ENCODE measurements at regions not wholly inside any gene's neighbourhood (a gene's known extent, or its start where the extent isn't known, plus 50 kb on each side); places are given as distances from the start of the nearest gene placed in this dataset.

GRCh38 chr5:33160871-33161270 lies 279.9 kb upstream of the TARS1 start:
- H3K18ac ChIP-seq (ENCODE audit: low read length), result no peak overlapping the region

DNA sequence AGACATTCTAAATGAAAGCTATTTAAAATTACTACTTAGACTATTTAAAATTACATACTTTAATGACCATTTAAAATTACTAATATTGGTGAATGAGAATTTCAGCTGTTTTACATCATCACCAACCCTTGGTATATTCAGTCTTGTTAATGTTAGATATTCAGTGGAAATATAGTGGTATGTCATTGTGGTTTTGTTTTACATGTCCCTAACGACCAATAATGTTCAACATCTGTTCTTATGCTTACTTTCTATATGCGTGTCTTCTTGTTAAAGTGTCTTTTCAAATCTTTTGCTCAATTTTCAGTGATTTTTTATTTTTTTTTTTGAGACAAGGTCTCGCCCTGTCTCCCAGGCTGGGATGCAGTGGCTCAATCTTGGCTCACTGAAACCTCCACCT lies 279.3 kb upstream of the TARS1 start:
- no peak overlapping the region for H2BK12ac ChIP-seq (ENCODE audit: low read length)
- H3K14ac ChIP-seq (ENCODE audit: low read length), result no peak overlapping the region
- H3K18ac ChIP-seq (ENCODE audit: low read length), result no peak overlapping the region
- no peaks in the 10 kb centered on the region for H3K79me1 ChIP-seq (ENCODE audit: low read depth, low read length)
- no peak overlapping the region for H3K27ac ChIP-seq (replicated peaks; ENCODE audit: low read length)
- no peak overlapping the region for H2BK5ac ChIP-seq (ENCODE audit: low read length)
- no peak overlapping the region for H2AFZ ChIP-seq (ENCODE audit: low read length)
- H3K4me1 ChIP-seq (ENCODE audit: control insufficient read depth in 2 of 2, insufficient read depth in 1 of 2, low read depth in 1 of 2, low read length in 2 of 2), result no peaks in the 10 kb centered on the region
- H3K9ac ChIP-seq (ENCODE audit: low read depth, low read length, poor library complexity), result no peak overlapping the region
- H3K36me3 ChIP-seq (replicated peaks in 1 of 2; ENCODE audit: control insufficient read depth in 2 of 2, insufficient read depth in 2 of 2, low read length in 2 of 2), result no peaks in the 10 kb centered on the region
- no peak overlapping the region for H3K4ac ChIP-seq (ENCODE audit: low read length)
- WGBS, 2 donors (ENCODE audit: extremely low coverage in 2 of 2, insufficient read length in 2 of 2, insufficient replicate concordance in 1 of 2), result no CpG with 5 or more reads among the region's 3 CpGs
- no peak overlapping the region for H2AK5ac ChIP-seq (ENCODE audit: low read depth, low read length)
- H2BK120ac ChIP-seq (ENCODE audit: low read depth, low read length), result no peak overlapping the region
- no peak overlapping the region for H3K23ac ChIP-seq (ENCODE audit: low read depth, low read length, poor library complexity)
- H3K4me3 ChIP-seq (ENCODE audit: low read length in 2 of 2), result no peak overlapping the region
- no peak overlapping the region for H4K91ac ChIP-seq (ENCODE audit: low read depth, low read length, poor library complexity)
- H3K27me3 ChIP-seq (ENCODE audit: control insufficient read depth in 3 of 3, insufficient read depth in 3 of 3, low read depth in 1 of 3, low read length in 3 of 3), result no peaks in the 10 kb centered on the region
- no peaks in the 10 kb centered on the region for H3K9me3 ChIP-seq (replicated peaks in 1 of 2; ENCODE audit: control insufficient read depth in 2 of 2, insufficient read depth in 1 of 2, low read depth in 1 of 2, low read length in 2 of 2)
- H4K8ac ChIP-seq (ENCODE audit: low read depth, low read length), result no peak overlapping the region
- H2BK15ac ChIP-seq (ENCODE audit: low read length), result no peak overlapping the region
- H3K4me2 ChIP-seq (ENCODE audit: insufficient read depth, low read length, poor library complexity, severe bottlenecking), result no peak overlapping the region
- DNase-seq (ENCODE audit: low spot score), result no peak

More at GRCh38 chr5:33160871-33161270, 279.9 kb upstream of the TARS1 start:
- no peak overlapping the region for H2AFZ ChIP-seq (ENCODE audit: low read length)
- H3K4ac ChIP-seq (ENCODE audit: low read length), result no peak overlapping the region
- H3K23ac ChIP-seq (ENCODE audit: low read depth, low read length, poor library complexity), result no peak overlapping the region
- no peak overlapping the region for H4K8ac ChIP-seq (ENCODE audit: low read depth, low read length)
- H3K9ac ChIP-seq (ENCODE audit: low read depth, low read length, poor library complexity), result no peak overlapping the region
- no peaks in the 10 kb centered on the region for H3K4me1 ChIP-seq (ENCODE audit: control insufficient read depth in 2 of 2, insufficient read depth in 1 of 2, low read depth in 1 of 2, low read length in 2 of 2)
- H3K14ac ChIP-seq (ENCODE audit: low read length), result no peak overlapping the region
- no peak overlapping the region for H3K4me2 ChIP-seq (ENCODE audit: insufficient read depth, low read length, poor library complexity, severe bottlenecking)
- H3K27ac ChIP-seq (replicated peaks; ENCODE audit: low read length), result no peak overlapping the region
- no peak overlapping the region for H2BK5ac ChIP-seq (ENCODE audit: low read length)
- WGBS, 2 donors (ENCODE audit: extremely low coverage in 2 of 2, insufficient read length in 2 of 2, insufficient replicate concordance in 1 of 2), result no CpG with 5 or more reads among the region's 2 CpGs
- H3K4me3 ChIP-seq (ENCODE audit: low read length in 2 of 2), result no peak overlapping the region
- H3K9me3 ChIP-seq (replicated peaks in 1 of 2; ENCODE audit: control insufficient read depth in 2 of 2, insufficient read depth in 1 of 2, low read depth in 1 of 2, low read length in 2 of 2), result no peaks in the 10 kb centered on the region
- no peak overlapping the region for H2AK5ac ChIP-seq (ENCODE audit: low read depth, low read length)
- H3K36me3 ChIP-seq (replicated peaks in 1 of 2; ENCODE audit: control insufficient read depth in 2 of 2, insufficient read depth in 2 of 2, low read length in 2 of 2), result no peaks in the 10 kb centered on the region
- no peak overlapping the region for H2BK12ac ChIP-seq (ENCODE audit: low read length)
- H3K79me1 ChIP-seq (ENCODE audit: low read depth, low read length), result no peaks in the 10 kb centered on the region
- no peak overlapping the region for H2BK120ac ChIP-seq (ENCODE audit: low read depth, low read length)
- H4K91ac ChIP-seq (ENCODE audit: low read depth, low read length, poor library complexity), result no peak overlapping the region
- H2BK15ac ChIP-seq (ENCODE audit: low read length), result no peak overlapping the region
- DNase-seq (ENCODE audit: low spot score), result no peak
- H3K27me3 ChIP-seq (ENCODE audit: control insufficient read depth in 3 of 3, insufficient read depth in 3 of 3, low read depth in 1 of 3, low read length in 3 of 3), result no peaks in the 10 kb centered on the region

- no peak overlapping the region for H3K9ac ChIP-seq (ENCODE audit: low read depth, low read length, poor library complexity)
- H3K36me3 ChIP-seq (replicated peaks in 1 of 2; ENCODE audit: control insufficient read depth in 2 of 2, insufficient read depth in 2 of 2, low read length in 2 of 2), result no peaks in the 10 kb centered on the region
- H3K4me3 ChIP-seq (ENCODE audit: low read length in 2 of 2), result no peak overlapping the region
- no peak overlapping the region for H2BK120ac ChIP-seq (ENCODE audit: low read depth, low read length)
- no peak overlapping the region for H2BK12ac ChIP-seq (ENCODE audit: low read length)
- H3K4ac ChIP-seq (ENCODE audit: low read length), result no peak overlapping the region
- no peak overlapping the region for H3K14ac ChIP-seq (ENCODE audit: low read length)
- no peak overlapping the region for H3K4me2 ChIP-seq (ENCODE audit: insufficient read depth, low read length, poor library complexity, severe bottlenecking)
- no peak overlapping the region for H4K8ac ChIP-seq (ENCODE audit: low read depth, low read length)
- DNase-seq (ENCODE audit: low spot score), result no peak
- H2AK5ac ChIP-seq (ENCODE audit: low read depth, low read length), result no peak overlapping the region
- H3K27me3 ChIP-seq (ENCODE audit: control insufficient read depth in 3 of 3, insufficient read depth in 3 of 3, low read depth in 1 of 3, low read length in 3 of 3), result no peaks in the 10 kb centered on the region
- H3K18ac ChIP-seq (ENCODE audit: low read length), result no peak overlapping the region
- no peaks in the 10 kb centered on the region for H3K4me1 ChIP-seq (ENCODE audit: control insufficient read depth in 2 of 2, insufficient read depth in 1 of 2, low read depth in 1 of 2, low read length in 2 of 2)
- H2BK5ac ChIP-seq (ENCODE audit: low read length), result no peak overlapping the region
- H3K27ac ChIP-seq (replicated peaks; ENCODE audit: low read length), result no peak overlapping the region
- no peak overlapping the region for H3K23ac ChIP-seq (ENCODE audit: low read depth, low read length, poor library complexity)
- WGBS, 2 donors (ENCODE audit: extremely low coverage in 2 of 2, insufficient read length in 2 of 2, insufficient replicate concordance in 1 of 2), result no CpG with 5 or more reads among the region's 18 CpGs
- no peaks in the 10 kb centered on the region for H3K9me3 ChIP-seq (replicated peaks in 1 of 2; ENCODE audit: control insufficient read depth in 2 of 2, insufficient read depth in 1 of 2, low read depth in 1 of 2, low read length in 2 of 2)
- no peaks in the 10 kb centered on the region for H3K79me1 ChIP-seq (ENCODE audit: low read depth, low read length)
- H2AFZ ChIP-seq (ENCODE audit: low read length), result no peak overlapping the region
- no peak overlapping the region for H4K91ac ChIP-seq (ENCODE audit: low read depth, low read length, poor library complexity)
- no peak overlapping the region for H2BK15ac ChIP-seq (ENCODE audit: low read length)
Observed at GRCh38 chr5:33162057-33162456, 278.7 kb upstream of the TARS1 start.

- H4K8ac ChIP-seq (ENCODE audit: low read depth, low read length), result no peak overlapping the region
- H3K79me1 ChIP-seq (ENCODE audit: low read depth, low read length), result no peaks in the 10 kb centered on the region
- H3K4me1 ChIP-seq (ENCODE audit: control insufficient read depth in 2 of 2, insufficient read depth in 1 of 2, low read depth in 1 of 2, low read length in 2 of 2), result no peaks in the 10 kb centered on the region
- H3K18ac ChIP-seq (ENCODE audit: low read length), result no peak overlapping the region
- H3K27ac ChIP-seq (replicated peaks; ENCODE audit: low read length), result no peak overlapping the region
- H3K14ac ChIP-seq (ENCODE audit: low read length), result no peak overlapping the region
- no peak for DNase-seq (ENCODE audit: low spot score)
- no peaks in the 10 kb centered on the region for H3K36me3 ChIP-seq (replicated peaks in 1 of 2; ENCODE audit: control insufficient read depth in 2 of 2, insufficient read depth in 2 of 2, low read length in 2 of 2)
- no peak overlapping the region for H2AK5ac ChIP-seq (ENCODE audit: low read depth, low read length)
- no peak overlapping the region for H3K4ac ChIP-seq (ENCODE audit: low read length)
- no peak overlapping the region for H2BK5ac ChIP-seq (ENCODE audit: low read length)
- H2BK12ac ChIP-seq (ENCODE audit: low read length), result no peak overlapping the region
- H3K4me2 ChIP-seq (ENCODE audit: insufficient read depth, low read length, poor library complexity, severe bottlenecking), result no peak overlapping the region
- no peak overlapping the region for H4K91ac ChIP-seq (ENCODE audit: low read depth, low read length, poor library complexity)
- H3K27me3 ChIP-seq (ENCODE audit: control insufficient read depth in 3 of 3, insufficient read depth in 3 of 3, low read depth in 1 of 3, low read length in 3 of 3), result no peaks in the 10 kb centered on the region
- H3K9me3 ChIP-seq (replicated peaks in 1 of 2; ENCODE audit: control insufficient read depth in 2 of 2, insufficient read depth in 1 of 2, low read depth in 1 of 2, low read length in 2 of 2), result peaks cover 0 to 2% of the 10 kb centered on the region in 2 donors
- H3K9ac ChIP-seq (ENCODE audit: low read depth, low read length, poor library complexity), result no peak overlapping the region
- no peak overlapping the region for H2AFZ ChIP-seq (ENCODE audit: low read length)
- no peak overlapping the region for H2BK120ac ChIP-seq (ENCODE audit: low read depth, low read length)
- no CpG with 5 or more reads among the region's 4 CpGs for WGBS, 2 donors (ENCODE audit: extremely low coverage in 2 of 2, insufficient read length in 2 of 2, insufficient replicate concordance in 1 of 2)
- no peak overlapping the region for H3K23ac ChIP-seq (ENCODE audit: low read depth, low read length, poor library complexity)
- no peak overlapping the region for H2BK15ac ChIP-seq (ENCODE audit: low read length)
- H3K4me3 ChIP-seq (ENCODE audit: low read length in 2 of 2), result no peak overlapping the region
Observed at GRCh38 chr5:33166522-33166921, 274.2 kb upstream of the TARS1 start.
